Pancreas (tissue), 10 donors: ENCODE measurements at regions not wholly inside any gene's neighbourhood (a gene's known extent, or its start where the extent isn't known, plus 50 kb on each side); places are given as distances from the start of the nearest gene placed in this dataset.

Source experiments
- ATAC-seq, 4 donors: fragments of 200-7000 bp; cut with Tn5 transposase; one replicate each; pipeline versions ENCODE4 v1.8.0 to v1.9.1; 2020; ENCODE audit warnings: mild to moderate bottlenecking in 4 of 4, moderate library complexity in 4 of 4
- DNase-seq, 6 donors: peaks; one replicate each; pipeline ENCODE4 v3.0.0-alpha.2; 2020
- FAIRE-seq: peaks from 2 replicates; lab custom pipeline; 2012; peaks lifted over from hg19 to GRCh38; lab: Jason Lieb, UNC
- H3K27ac ChIP-seq, 4 donors: fragments of 200-600 bp; sonication (generic); 1 replicate in 3 of 4; 2 replicates in 1 of 4; pipeline versions ENCODE4 v1.5.0 to v1.8.0; 2020
- H3K27me3 ChIP-seq, 4 donors: fragments of 200-600 bp; one replicate each; pipeline ENCODE4 v1.8.0; 2021
- H3K36me3 ChIP-seq, 3 donors: fragments of 200-600 bp; sonication (generic) in 1 of 3; one replicate each; pipeline versions ENCODE4 v1.5.0 to v1.8.0; 2020 to 2021
- H3K4me1 ChIP-seq, 3 donors: fragments of 200-600 bp; one replicate each; pipeline ENCODE4 v1.8.0; 2021
- H3K4me3 ChIP-seq, 4 donors: fragments of 200-600 bp; sonication (generic) in 2 of 4; one replicate each; pipeline versions ENCODE4 v1.5.0 to v1.8.0; 2020 to 2021
- H3K9me3 ChIP-seq, 4 donors: fragments of 200-600 bp; one replicate each; pipeline ENCODE4 v1.8.0; 2021
- WGBS, 2 donors: extraction: QIAGEN DNeasy Blood & Tissue Kit; methylation state at CpG; one replicate each; pipeline ENCODE4 v1.1.7; 2013; 5-methylcytosine and 5-hydroxymethylcytosine counted together
- intact Hi-C, 3 donors: fragments of 100-400 bp; cut with DNase I; formaldehyde crosslinking; loops; one replicate each; pipeline versions ENCODE4 v1.11.1 to v1.14.2; 2022
- TF ChIP-seq, protein P1 (sequence below), 4 donors: fragments of 200-600 bp; sonication (generic) in 3 of 4; IDR thresholded peaks; one replicate each; pipeline versions ENCODE4 v1.5.0 to v1.8.0; 2021; ENCODE audit warnings: antibody characterized with exemption in 4 of 4
- donor health status: healthy with polysubstance abuse.
- donor health status: DM: no; HTN: no; CAD: no; lungs with moderate emphysema.
- donor health status: DM: no; HTN: no; CAD: no.
- donor health status: control.
- donor health status: control.
- donor health status: Bipolar disorder and iron deficiency.
- donor health status: DM: yes; HTN: yes; CAD: no.
- donor health status: DM: no; HTN: no; CAD: no.
- donor health status: DM: no; HTN: no; CAD: no.
- donor health status: DM: yes; HTN: yes; CAD: no.

- H3K9me3 ChIP-seq: no peaks in the 10 kb centered on the region
- FAIRE-seq: no peak
These were observed 1374.8 kb downstream of the PCDH7 start for GRCh38 chr4:32094987-32095386.

DNA sequence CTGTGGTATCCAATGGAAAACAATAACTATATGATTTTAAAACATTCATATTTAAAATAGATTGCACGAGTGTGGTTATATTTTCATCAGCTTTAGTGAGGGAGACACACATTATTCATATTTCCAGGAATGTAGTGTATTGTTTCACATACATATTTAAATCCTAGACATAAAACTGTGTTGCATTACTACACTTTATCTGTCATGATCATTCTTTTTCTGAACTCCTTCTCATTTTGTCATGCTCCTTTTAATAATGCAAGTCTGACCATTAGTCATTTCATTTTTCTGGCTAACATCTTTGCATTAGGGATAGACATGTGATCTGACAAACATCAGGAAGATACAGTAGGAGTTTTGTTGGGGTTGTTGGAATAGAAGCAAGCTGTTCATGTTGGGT lies 1382.7 kb downstream of the PCDH7 start:
- intact Hi-C loops: no loop called here
- no peak for FAIRE-seq
- TF ChIP-seq, protein P1, sequence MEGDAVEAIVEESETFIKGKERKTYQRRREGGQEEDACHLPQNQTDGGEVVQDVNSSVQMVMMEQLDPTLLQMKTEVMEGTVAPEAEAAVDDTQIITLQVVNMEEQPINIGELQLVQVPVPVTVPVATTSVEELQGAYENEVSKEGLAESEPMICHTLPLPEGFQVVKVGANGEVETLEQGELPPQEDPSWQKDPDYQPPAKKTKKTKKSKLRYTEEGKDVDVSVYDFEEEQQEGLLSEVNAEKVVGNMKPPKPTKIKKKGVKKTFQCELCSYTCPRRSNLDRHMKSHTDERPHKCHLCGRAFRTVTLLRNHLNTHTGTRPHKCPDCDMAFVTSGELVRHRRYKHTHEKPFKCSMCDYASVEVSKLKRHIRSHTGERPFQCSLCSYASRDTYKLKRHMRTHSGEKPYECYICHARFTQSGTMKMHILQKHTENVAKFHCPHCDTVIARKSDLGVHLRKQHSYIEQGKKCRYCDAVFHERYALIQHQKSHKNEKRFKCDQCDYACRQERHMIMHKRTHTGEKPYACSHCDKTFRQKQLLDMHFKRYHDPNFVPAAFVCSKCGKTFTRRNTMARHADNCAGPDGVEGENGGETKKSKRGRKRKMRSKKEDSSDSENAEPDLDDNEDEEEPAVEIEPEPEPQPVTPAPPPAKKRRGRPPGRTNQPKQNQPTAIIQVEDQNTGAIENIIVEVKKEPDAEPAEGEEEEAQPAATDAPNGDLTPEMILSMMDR (IDR thresholded peaks at IDR 0.05): no peak
- DNase-seq: no peak
- 25 to 34% methylated on average over 1 of the region's 1 CpG for WGBS, 2 donors
- no peak for ATAC-seq
- no peaks in the 10 kb centered on the region for H3K9me3 ChIP-seq
- no peaks in the 10 kb centered on the region for H3K4me1 ChIP-seq
- H3K36me3 ChIP-seq: no peaks in the 10 kb centered on the region
- H3K4me3 ChIP-seq: no peak overlapping the region
- no peaks in the 10 kb centered on the region for H3K27me3 ChIP-seq
- H3K27ac ChIP-seq: no peak overlapping the region

More at GRCh38 chr4:32094987-32095386, 1374.8 kb downstream of the PCDH7 start:
- peaks cover 0 to 4% (median 0%) of the 10 kb centered on the region in 4 donors for H3K27me3 ChIP-seq
- no peaks in the 10 kb centered on the region for H3K36me3 ChIP-seq
- 77 to 85% methylated on average over 2 of the region's 2 CpGs for WGBS, 2 donors
- ATAC-seq (no peak), DNase-seq (no peak)
- TF ChIP-seq, protein P1 (IDR thresholded peaks at IDR 0.05): no peak
- no peak overlapping the region for H3K4me3 ChIP-seq
- intact Hi-C loops: no loop called here
- H3K4me1 ChIP-seq: no peaks in the 10 kb centered on the region
- H3K27ac ChIP-seq: no peak overlapping the region

DNA sequence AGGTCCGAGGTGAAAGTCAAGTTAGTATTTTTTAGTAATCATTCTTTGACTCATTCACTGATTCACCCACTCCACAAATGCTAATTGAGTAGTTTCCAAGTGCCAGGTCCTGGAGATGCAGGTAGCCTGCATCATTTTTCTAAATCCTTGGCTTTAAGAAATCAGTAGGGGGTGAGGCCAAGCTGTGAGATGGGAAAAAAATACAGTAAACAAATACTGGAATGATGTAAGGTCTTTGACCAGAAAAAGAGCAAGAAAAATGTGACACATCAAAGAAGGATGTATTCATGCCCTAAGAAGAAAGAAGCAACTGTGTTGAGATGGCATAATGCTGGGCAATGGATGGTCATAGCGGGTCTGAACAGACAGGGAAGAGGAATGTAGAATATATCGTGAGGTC lies 1386.6 kb downstream of the PCDH7 start:
- DNase-seq (no peak), ATAC-seq (no peak), FAIRE-seq (no peak)
- TF ChIP-seq, protein P1 (IDR thresholded peaks at IDR 0.05): no peak
- no peak overlapping the region for H3K27ac ChIP-seq
- WGBS, 2 donors: 72 to 78% methylated on average over 3 of the region's 3 CpGs
- no peak overlapping the region for H3K4me3 ChIP-seq
- intact Hi-C loops: no loop called here
- no peaks in the 10 kb centered on the region for H3K4me1 ChIP-seq
- no peaks in the 10 kb centered on the region for H3K36me3 ChIP-seq
- no peaks in the 10 kb centered on the region for H3K9me3 ChIP-seq
- H3K27me3 ChIP-seq: no peaks in the 10 kb centered on the region

GRCh38 chr4:32112891-32113290 lies 1392.7 kb downstream of the PCDH7 start:
- intact Hi-C loops: no loop called here
- ATAC-seq (no peak), DNase-seq (no peak), FAIRE-seq (no peak)
- Histone ChIP-seq H3K9me3 (no peaks in the 10 kb centered on the region), H3K4me1 (no peaks in the 10 kb centered on the region), H3K27me3 (no peaks in the 10 kb centered on the region), H3K27ac (no peak overlapping the region), H3K4me3 (no peak overlapping the region), H3K36me3 (no peaks in the 10 kb centered on the region)
- TF ChIP-seq, protein P1 (IDR thresholded peaks at IDR 0.05): no peak

DNA sequence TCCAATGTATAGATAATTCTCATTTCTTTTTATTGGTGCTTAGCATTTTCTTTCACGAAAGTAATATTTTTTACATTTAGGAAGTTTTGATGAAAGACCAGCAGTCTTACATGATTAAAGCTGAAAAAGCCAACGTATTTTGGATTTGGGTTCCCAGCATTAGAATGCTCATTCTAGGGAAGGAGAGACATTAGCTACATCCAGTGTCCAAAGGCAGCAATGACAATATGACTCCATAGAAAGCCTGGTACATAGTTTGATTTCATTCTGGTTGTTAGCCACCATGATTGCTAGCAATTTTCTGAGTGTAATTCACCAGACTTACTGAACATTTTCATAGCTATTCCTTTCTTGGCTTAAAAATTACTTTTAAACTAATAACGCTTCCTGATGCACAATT lies 1397.5 kb downstream of the PCDH7 start:
- ATAC-seq: no peak

More for the DNA sequence above, 1397.5 kb downstream of the PCDH7 start:
- Histone ChIP-seq H3K27me3 (no peaks in the 10 kb centered on the region), H3K9me3 (no peaks in the 10 kb centered on the region), H3K36me3 (no peaks in the 10 kb centered on the region), H3K27ac (no peak overlapping the region), H3K4me3 (no peak overlapping the region), H3K4me1 (no peaks in the 10 kb centered on the region)
- FAIRE-seq (no peak), DNase-seq (no peak)
- TF ChIP-seq, protein P1 (IDR thresholded peaks at IDR 0.05): no peak
- intact Hi-C loops: no loop called here
- 53 to 74% methylated on average over 3 of the region's 3 CpGs for WGBS, 2 donors
